ENCODE measurements at regions not wholly inside any gene's neighbourhood (a gene's known extent, or its start where the extent isn't known, plus 50 kb on each side); places are given as distances from the start of the nearest gene placed in this dataset.

- Mint-ChIP-seq H3K27ac (ENCODE audit: unreplicated experiment) (no peak overlapping the region), H3K4me1 (ENCODE audit: low read depth, unreplicated experiment) (peaks cover 6% of the 10 kb centered on the region), H3K9me3 (ENCODE audit: unreplicated experiment) (peaks cover 12% of the 10 kb centered on the region), H3K4me3 (ENCODE audit: unreplicated experiment) (no peak overlapping the region), H3K36me3 (ENCODE audit: insufficient read depth, unreplicated experiment) (no peaks in the 10 kb centered on the region), H3K27me3 (ENCODE audit: insufficient read depth, unreplicated experiment) (no peaks in the 10 kb centered on the region)
- no peak for TF ChIP-seq CTCF (IDR thresholded peaks at IDR 0.05; ENCODE audit: insufficient read depth in 1 of 2, low read depth in 1 of 2, low read length in 1 of 2, severe bottlenecking in 1 of 2, unreplicated experiment in 1 of 2)
- intact Hi-C loops (cut with micrococcal nuclease; ENCODE audit: unreplicated experiment): loop anchor here (1.0 to 10.0 kb wide), 2 partner anchors 47 to 71 kb away; no protein-coding TSS in a partner anchor
- POLR2A ChIA-PET: no interaction called here
- DNase-seq: no peak
- H3K27me3 ChIP-seq (replicated peaks; ENCODE audit: control insufficient read depth, insufficient read depth, low read length): no peaks in the 10 kb centered on the region
- no peaks in the 10 kb centered on the region for H3K9me3 ChIP-seq
- H3K4me3 ChIP-seq (ENCODE audit: low read depth, low read length): no peak overlapping the region
- peaks cover 10% of the 10 kb centered on the region for H3K4me1 ChIP-seq
- CTCF ChIA-PET: no interaction called here
- BruUV-seq (replicated peaks): no TSS peak
- H3K36me3 ChIP-seq (ENCODE audit: control insufficient read depth, insufficient read depth, low read length): no peaks in the 10 kb centered on the region
Measured at GRCh38 chr3:25365636-25366035, 62.4 kb upstream of the RARB start.

- no peak overlapping the region for H3K4me3 Mint-ChIP-seq (ENCODE audit: unreplicated experiment)
- Histone ChIP-seq H3K9me3 (no peaks in the 10 kb centered on the region; the same call in 1 of the 2 replicates), H3K36me3 (ENCODE audit: control insufficient read depth, insufficient read depth, low read length) (no peaks in the 10 kb centered on the region), H3K4me3 (ENCODE audit: low read depth, low read length) (no peak overlapping the region), H3K27me3 (replicated peaks; ENCODE audit: control insufficient read depth, insufficient read depth, low read length) (no peaks in the 10 kb centered on the region), H3K4me1 (peaks cover 10% of the 10 kb centered on the region)
- ChIA-PET CTCF (no interaction called here), POLR2A (no interaction called here)
- no peaks in the 10 kb centered on the region for H3K4me1 Mint-ChIP-seq (ENCODE audit: low read depth, unreplicated experiment)
- H3K27ac Mint-ChIP-seq (ENCODE audit: unreplicated experiment): no peak overlapping the region
- peaks cover 12% of the 10 kb centered on the region for H3K9me3 Mint-ChIP-seq (ENCODE audit: unreplicated experiment)
- no peak for TF ChIP-seq CTCF (IDR thresholded peaks at IDR 0.05; ENCODE audit: insufficient read depth in 1 of 2, low read depth in 1 of 2, low read length in 1 of 2, severe bottlenecking in 1 of 2, unreplicated experiment in 1 of 2)
- no TSS peak for BruUV-seq (replicated peaks)
- H3K36me3 Mint-ChIP-seq (ENCODE audit: insufficient read depth, unreplicated experiment): no peaks in the 10 kb centered on the region
- intact Hi-C loops (cut with micrococcal nuclease; ENCODE audit: unreplicated experiment): loop anchor here (10.0 kb wide), 1 partner anchor 72 kb away; no protein-coding TSS in a partner anchor
- no peak for DNase-seq
- H3K27me3 Mint-ChIP-seq (ENCODE audit: insufficient read depth, unreplicated experiment): no peaks in the 10 kb centered on the region
Measured at GRCh38 chr3:25367025-25367424, 61.0 kb upstream of the RARB start.

- no peaks in the 10 kb centered on the region for H3K27me3 ChIP-seq (replicated peaks; ENCODE audit: control insufficient read depth, insufficient read depth, low read length)
- BruUV-seq (replicated peaks): no TSS peak
- no peak for DNase-seq
- CTCF ChIA-PET: no interaction called here
- Mint-ChIP-seq H3K36me3 (ENCODE audit: insufficient read depth, unreplicated experiment) (no peaks in the 10 kb centered on the region), H3K4me3 (ENCODE audit: unreplicated experiment) (no peak overlapping the region), H3K4me1 (ENCODE audit: low read depth, unreplicated experiment) (peaks cover 5% of the 10 kb centered on the region), H3K27me3 (ENCODE audit: insufficient read depth, unreplicated experiment) (no peaks in the 10 kb centered on the region), H3K9me3 (ENCODE audit: unreplicated experiment) (peaks cover 10% of the 10 kb centered on the region), H3K27ac (ENCODE audit: unreplicated experiment) (no peak overlapping the region)
- no peak overlapping the region for H3K4me3 ChIP-seq (ENCODE audit: low read depth, low read length)
- peaks cover 9% of the 10 kb centered on the region; the same call in 1 of the 2 replicates for H3K4me1 ChIP-seq
- POLR2A ChIA-PET: no interaction called here
- no peaks in the 10 kb centered on the region; the same call in 1 of the 2 replicates for H3K9me3 ChIP-seq
- no peak for TF ChIP-seq CTCF (IDR thresholded peaks at IDR 0.05; ENCODE audit: insufficient read depth in 1 of 2, low read depth in 1 of 2, low read length in 1 of 2, severe bottlenecking in 1 of 2, unreplicated experiment in 1 of 2)
- H3K36me3 ChIP-seq (ENCODE audit: control insufficient read depth, insufficient read depth, low read length): no peaks in the 10 kb centered on the region
- intact Hi-C loops (cut with micrococcal nuclease; ENCODE audit: unreplicated experiment): no loop called here
Measured at GRCh38 chr3:25372167-25372566, 55.9 kb upstream of the RARB start.

Data from Caco-2 (cell line).